ENCODE measurements at regions not wholly inside any gene's neighbourhood (a gene's known extent, or its start where the extent isn't known, plus 50 kb on each side); places are given as distances from the start of the nearest gene placed in this dataset.
"Not testable (repeated sequence)": the region's sequence is repeated elsewhere in the genome, so short reads cannot be mapped to it uniquely, and the experiment has no call there.

GRCh38 chr11:93059117-93059957 lies 89.9 kb downstream of the MTNR1B start:
- H3K79me2 ChIP-seq (ENCODE audit: insufficient read depth, low read depth): no peaks in the 10 kb centered on the region
- no peak overlapping the region for H2AFZ ChIP-seq (ENCODE audit: low read depth)
- no peaks in the 10 kb centered on the region for H3K27me3 ChIP-seq (ENCODE audit: insufficient read depth, low read depth)
- no peak overlapping the region for H3K27ac ChIP-seq
- no peaks in the 10 kb centered on the region for H3K36me3 ChIP-seq (ENCODE audit: insufficient read depth)
- H3K4me1 ChIP-seq (ENCODE audit: low read depth, poor library complexity, severe bottlenecking): no peaks in the 10 kb centered on the region
- H3K4me3 ChIP-seq (IDR thresholded peaks at IDR 0.05; ENCODE audit: insufficient read depth, low read depth, low read length): no peak overlapping the region
- H4K20me1 ChIP-seq (ENCODE audit: insufficient read depth): no peaks in the 10 kb centered on the region
- no peak overlapping the region for H3K4me2 ChIP-seq
- TF ChIP-seq CTCF (conservative IDR thresholded peaks at IDR 0.05; ENCODE audit: low read depth, low read length): no peak
- no peak overlapping the region for H3K9ac ChIP-seq

GRCh38 chr11:93063086-93063485 lies 93.6 kb downstream of the MTNR1B start:
- Histone ChIP-seq H3K27me3 (ENCODE audit: insufficient read depth, low read depth) (no peaks in the 10 kb centered on the region), H3K4me1 (ENCODE audit: low read depth, poor library complexity, severe bottlenecking) (no peaks in the 10 kb centered on the region), H4K20me1 (ENCODE audit: insufficient read depth) (no peaks in the 10 kb centered on the region), H2AFZ (ENCODE audit: low read depth) (no peak overlapping the region), H3K4me2 (no peak overlapping the region), H3K27ac (no peak overlapping the region), H3K9ac (no peak overlapping the region), H3K4me3 (IDR thresholded peaks at IDR 0.05; ENCODE audit: insufficient read depth, low read depth, low read length) (no peak overlapping the region), H3K36me3 (ENCODE audit: insufficient read depth) (no peaks in the 10 kb centered on the region), H3K79me2 (ENCODE audit: insufficient read depth, low read depth) (no peaks in the 10 kb centered on the region)
- no peak for TF ChIP-seq CTCF (conservative IDR thresholded peaks at IDR 0.05; ENCODE audit: low read depth, low read length)

- H2AFZ ChIP-seq (ENCODE audit: low read depth); H3K4me3 ChIP-seq (IDR thresholded peaks at IDR 0.05; ENCODE audit: insufficient read depth, low read depth, low read length); H3K36me3 ChIP-seq (ENCODE audit: insufficient read depth); H3K9ac ChIP-seq; H3K27me3 ChIP-seq (ENCODE audit: insufficient read depth, low read depth); H3K27ac ChIP-seq; H3K4me1 ChIP-seq (ENCODE audit: low read depth, poor library complexity, severe bottlenecking); H3K4me2 ChIP-seq; H4K20me1 ChIP-seq (ENCODE audit: insufficient read depth); H3K79me2 ChIP-seq (ENCODE audit: insufficient read depth, low read depth): not testable (repeated sequence)
These were observed 95.7 kb downstream of the MTNR1B start for GRCh38 chr11:93065074-93065674.

GRCh38 chr11:93067881-93068390 lies 98.5 kb downstream of the MTNR1B start:
- TF ChIP-seq CTCF (conservative IDR thresholded peaks at IDR 0.05; ENCODE audit: low read depth, low read length): no peak
- Histone ChIP-seq H3K4me3 (IDR thresholded peaks at IDR 0.05; ENCODE audit: insufficient read depth, low read depth, low read length) (no peak overlapping the region), H3K27ac (no peak overlapping the region), H3K79me2 (ENCODE audit: insufficient read depth, low read depth) (no peaks in the 10 kb centered on the region), H4K20me1 (ENCODE audit: insufficient read depth) (no peaks in the 10 kb centered on the region), H3K9ac (no peak overlapping the region), H3K36me3 (ENCODE audit: insufficient read depth) (no peaks in the 10 kb centered on the region), H3K4me2 (no peak overlapping the region), H2AFZ (ENCODE audit: low read depth) (no peak overlapping the region), H3K27me3 (ENCODE audit: insufficient read depth, low read depth) (no peaks in the 10 kb centered on the region), H3K4me1 (ENCODE audit: low read depth, poor library complexity, severe bottlenecking) (no peaks in the 10 kb centered on the region)

All from KMS-11 (cell line).